GM19463 (cell line): ENCODE measurements at regions not wholly inside any gene's neighbourhood (a gene's known extent, or its start where the extent isn't known, plus 50 kb on each side); places are given as distances from the start of the nearest gene placed in this dataset.
"Not testable (repeated sequence)": the region's sequence is repeated elsewhere in the genome, so short reads cannot be mapped to it uniquely, and the experiment has no call there.

ENCODE experiments used
- ATAC-seq: cut with Tn5 transposase; IDR thresholded peaks from one replicate; pipeline ENCODE4 v1.9.1; 2021; ENCODE audit warnings: mild to moderate bottlenecking, moderate library complexity; ENCODE audit not compliant: unreplicated experiment

GRCh38 chr22:25449781-25450317 is 114.6 kb upstream of the GRK3 start:
- ATAC-seq, result no peak

GRCh38 chr22:25451480-25452114 is 112.9 kb upstream of the GRK3 start:
- no peak for ATAC-seq

- no peak for ATAC-seq
Measured at GRCh38 chr22:25452116-25452700, 112.3 kb upstream of the GRK3 start.

DNA sequence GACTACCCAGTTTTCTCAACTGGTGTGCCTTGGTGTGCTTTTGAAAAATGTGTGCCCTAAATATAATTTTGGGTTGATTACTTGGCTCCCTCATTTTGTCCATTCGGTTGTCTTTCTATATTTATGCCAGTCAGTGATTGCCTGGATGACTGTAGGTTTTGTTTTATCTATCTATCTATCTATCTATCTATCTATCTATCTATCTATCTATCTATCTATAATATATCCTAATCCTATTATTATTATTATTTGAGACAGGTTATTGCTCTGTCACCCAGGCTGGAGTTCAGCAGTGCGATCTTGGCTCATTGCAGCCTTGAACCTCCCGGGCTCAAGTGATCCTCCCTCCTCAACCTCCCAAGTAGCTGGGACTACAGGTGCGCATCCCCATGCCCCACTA is 111.4 kb upstream of the GRK3 start:
- no peak for ATAC-seq

DNA sequence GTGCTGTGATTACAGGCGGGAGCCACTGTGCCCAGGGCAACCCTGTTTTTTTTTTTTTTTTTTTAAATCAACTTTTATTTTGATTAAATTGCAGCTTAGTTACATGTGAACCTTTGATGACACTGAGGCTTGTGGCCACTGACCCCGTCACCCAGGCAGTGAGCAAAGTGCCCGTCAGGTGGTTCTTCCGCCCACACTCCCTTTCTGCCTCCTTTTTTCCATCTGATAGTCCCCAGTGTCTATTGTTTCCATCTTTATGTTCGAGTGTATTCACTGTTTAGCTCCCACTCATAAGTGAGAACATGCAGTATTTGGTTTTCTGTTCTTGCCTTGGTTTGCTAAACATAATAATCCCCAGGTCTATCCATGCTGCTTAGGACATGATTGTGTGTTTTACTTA is 110.9 kb upstream of the GRK3 start:
- no peak for ATAC-seq

- not testable (repeated sequence) for ATAC-seq
Measured at GRCh38 chr22:25456300-25457043, 108.0 kb upstream of the GRK3 start.

- not testable (repeated sequence) for ATAC-seq
Measured at GRCh38 chr22:25458631-25459030, 105.8 kb upstream of the GRK3 start.

DNA sequence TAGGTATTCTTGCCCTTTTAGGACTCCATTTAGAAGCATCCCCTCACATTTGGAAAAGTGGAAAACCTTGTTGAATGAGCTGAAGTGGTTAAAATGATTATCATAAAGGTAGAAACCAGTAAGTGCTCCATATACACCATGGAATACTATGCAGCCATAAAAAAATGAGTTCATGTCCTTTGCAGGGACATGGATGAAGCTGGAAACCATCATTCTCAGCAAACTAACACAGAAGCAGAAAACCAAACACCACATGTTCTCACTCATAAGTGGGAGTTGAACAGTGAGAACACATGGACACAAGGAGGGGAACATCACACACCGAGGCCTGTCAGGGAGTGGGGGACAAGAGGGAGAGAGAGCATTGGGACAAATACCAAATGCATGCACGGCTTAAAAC is 103.8 kb upstream of the GRK3 start:
- ATAC-seq, result not testable (repeated sequence)

DNA sequence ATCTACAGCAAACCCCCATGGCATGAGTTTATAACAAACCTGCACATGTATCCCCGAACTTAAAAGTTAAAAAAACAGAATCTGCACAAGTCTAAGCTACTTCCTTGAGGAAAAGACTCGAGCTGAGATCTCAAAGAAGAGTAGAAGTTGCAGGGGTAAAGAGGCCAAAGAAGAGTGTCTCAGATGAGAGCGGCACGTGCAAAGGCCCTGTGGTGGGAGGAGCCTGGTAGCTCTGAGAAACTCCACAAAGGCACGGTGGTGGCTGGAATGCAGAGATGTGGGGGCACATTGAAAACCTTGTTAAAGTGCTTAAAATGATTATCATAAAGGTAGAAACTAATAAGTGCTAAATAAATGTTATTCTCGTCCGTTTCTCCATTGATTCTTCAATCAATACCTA is 103.2 kb upstream of the GRK3 start:
- ATAC-seq, result no peak

- ATAC-seq, result peak; percentile 58
Measured at GRCh38 chr22:25462474-25463346, 101.8 kb upstream of the GRK3 start.

DNA sequence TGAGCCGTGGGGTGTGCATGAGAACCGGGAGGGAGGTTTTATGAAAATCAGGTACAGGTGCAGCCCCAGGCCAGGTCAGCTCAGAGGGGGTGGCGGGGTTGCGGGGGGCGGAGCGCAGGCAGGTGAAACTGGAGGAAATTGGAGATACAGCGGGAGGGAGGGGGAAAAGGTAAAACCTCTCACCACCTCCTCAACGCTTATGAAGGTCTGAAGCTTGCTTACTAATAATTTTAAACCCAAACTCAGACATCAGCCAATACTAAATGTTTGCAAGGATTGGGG is 101.2 kb upstream of the GRK3 start:
- not testable (repeated sequence) for ATAC-seq

- ATAC-seq, result not testable (repeated sequence)
Measured at GRCh38 chr22:25464326-25464725, 100.1 kb upstream of the GRK3 start.

- no peak for ATAC-seq
Measured at GRCh38 chr22:25465949-25466348, 98.5 kb upstream of the GRK3 start.

GRCh38 chr22:25472382-25472781 is 92.1 kb upstream of the GRK3 start:
- ATAC-seq, result no peak

GRCh38 chr22:25475257-25476022 is 89.0 kb upstream of the GRK3 start:
- ATAC-seq, result no peak

GRCh38 chr22:25477358-25477757 is 87.1 kb upstream of the GRK3 start:
- ATAC-seq, result no peak

DNA sequence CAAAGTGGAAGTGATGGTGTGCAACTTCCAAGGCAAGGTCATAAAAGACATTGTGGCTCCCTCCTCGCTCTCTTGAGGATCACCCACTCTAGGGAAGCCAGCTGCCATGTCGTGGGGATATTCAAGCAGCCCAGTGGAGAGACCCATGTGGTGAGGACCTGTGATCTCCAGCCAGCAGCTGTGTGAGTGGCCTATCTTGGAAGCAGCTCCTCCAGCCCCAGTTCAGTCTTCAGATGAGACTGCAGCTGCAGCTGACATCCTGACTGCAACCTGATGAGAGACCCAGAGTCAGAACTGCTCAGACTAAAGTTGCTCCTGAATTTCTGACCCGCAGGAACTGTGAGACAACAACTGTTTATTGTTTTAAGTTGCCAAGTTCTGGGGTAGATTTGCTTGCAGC is 86.4 kb upstream of the GRK3 start:
- ATAC-seq, result no peak

DNA sequence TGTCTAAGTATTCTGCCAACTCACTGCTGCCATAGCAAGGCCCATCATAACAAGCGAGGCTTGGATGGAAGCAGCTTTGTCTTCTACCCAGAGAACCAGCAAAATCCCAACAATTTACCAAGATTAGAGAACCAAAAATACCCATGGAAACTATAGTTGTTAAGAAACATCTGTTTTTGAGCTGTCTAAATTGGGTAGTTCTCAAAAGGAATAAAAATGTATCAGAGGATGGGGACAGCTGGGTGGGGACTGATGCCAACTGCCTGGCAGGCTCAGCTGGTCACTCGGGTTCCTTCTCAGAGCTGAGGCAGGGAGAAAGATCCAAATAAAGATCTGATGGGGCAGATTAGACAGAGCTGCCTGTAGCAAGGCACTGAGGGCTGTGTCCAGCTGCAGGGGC is 85.9 kb upstream of the GRK3 start:
- no peak for ATAC-seq

GRCh38 chr22:25480868-25481267 is 83.6 kb upstream of the GRK3 start:
- not testable (repeated sequence) for ATAC-seq

GRCh38 chr22:25482091-25482760 is 82.2 kb upstream of the GRK3 start:
- no peak for ATAC-seq
